Esophagus muscularis mucosa (tissue), 4 donors: ENCODE measurements at regions not wholly inside any gene's neighbourhood (a gene's known extent, or its start where the extent isn't known, plus 50 kb on each side); places are given as distances from the start of the nearest gene placed in this dataset.

Source experiments
- DNase-seq: peaks from one replicate; pipeline ENCODE4 v3.0.0-alpha.2; 2017; ENCODE audit errors: extremely low spot score
- H3K27ac ChIP-seq, 4 donors: fragments of 200-600 bp; sonication (generic); replicated peaks in 1 of 4; 1 replicate in 3 of 4; 2 replicates in 1 of 4; pipeline ENCODE4 v1.5.1; 2016 to 2019; ENCODE audit warnings: mild to moderate bottlenecking in 1 of 4
- H3K27me3 ChIP-seq, 4 donors: fragments of 200-600 bp; sonication (generic); one replicate each; pipeline versions ENCODE4 v1.5.1 to v1.6.0; 2016 to 2019
- H3K36me3 ChIP-seq, 4 donors: fragments of 200-600 bp; sonication (generic); one replicate each; pipeline ENCODE4 v1.5.1; 2016 to 2019
- H3K4me1 ChIP-seq, 4 donors: fragments of 200-600 bp; sonication (generic); one replicate each; pipeline ENCODE4 v1.5.1; 2016 to 2019
- H3K4me3 ChIP-seq, 4 donors: fragments of 200-600 bp; sonication (generic); 1 replicate in 2 of 4; 2 replicates in 2 of 4; pipeline ENCODE4 v1.5.1; 2016 to 2019; ENCODE audit warnings: mild to moderate bottlenecking in 4 of 4, moderate library complexity in 1 of 4
- H3K9me3 ChIP-seq, 4 donors: fragments of 200-600 bp; sonication (generic); 1 replicate in 3 of 4; 2 replicates in 1 of 4; pipeline ENCODE4 v1.5.1; 2016 to 2019
- CTCF ChIP-seq, 3 experiments: fragments of 200-600 bp in 2 of 3; fragments of 450-650 bp in 1 of 3; sonication (generic) in 2 of 3; IDR thresholded peaks; one replicate each; pipeline ENCODE4 v1.5.1; 2017 to 2019; ENCODE audit warnings: antibody characterized with exemption in 3 of 3, mild to moderate bottlenecking in 2 of 3, moderate library complexity in 1 of 3
- EP300 ChIP-seq: sonication (generic); formaldehyde crosslinking; IDR thresholded peaks from one replicate; pipeline ENCODE4 v1.6.1; 2017; ENCODE audit warnings: antibody characterized with exemption
- POLR2A ChIP-seq: fragments of 450-650 bp; IDR thresholded peaks from one replicate; pipeline ENCODE4 v1.6.1; 2017; ENCODE audit warnings: antibody characterized with exemption, moderate library complexity, mild to moderate bottlenecking, low read depth
- POLR2AphosphoS5 ChIP-seq, 2 donors: sonication (generic); formaldehyde crosslinking; IDR thresholded peaks; one replicate each; pipeline ENCODE4 v1.6.1; 2017; ENCODE audit warnings: antibody characterized with exemption in 2 of 2
- whole genome bisulfite sequencing: methylation state at CpG from one replicate; pipeline ENCODE4 v1.1.5; 2018; 5-methylcytosine and 5-hydroxymethylcytosine counted together
- intact Hi-C: fragments of 100-400 bp; cut with DNase I; formaldehyde crosslinking; loops from one replicate; pipeline ENCODE4 v1.15.1; 2023

DNA sequence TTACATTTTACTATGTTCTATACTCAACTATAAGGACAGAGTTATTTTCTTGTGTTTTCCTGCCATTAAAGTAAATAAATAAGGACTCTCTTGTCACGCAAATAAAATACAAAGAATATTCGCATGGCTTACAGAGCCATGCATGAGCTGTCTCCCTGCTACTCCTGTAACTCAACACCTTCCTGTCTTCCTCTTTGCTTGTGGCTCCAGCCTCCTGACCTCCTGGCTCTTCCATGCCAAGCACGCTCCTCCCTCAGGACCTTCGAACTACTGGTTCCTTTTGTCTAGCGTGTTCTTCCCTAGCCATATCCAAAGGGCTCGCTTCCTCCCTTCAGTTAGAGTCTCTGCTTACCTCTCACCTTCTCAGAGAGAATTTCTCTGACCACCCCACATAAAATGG lies 124.3 kb upstream of the TMC3 start:
- Histone ChIP-seq H3K36me3 (no peaks in the 10 kb centered on the region), H3K27me3 (no peaks in the 10 kb centered on the region), H3K9me3 (no peaks in the 10 kb centered on the region), H3K4me1 (no peaks in the 10 kb centered on the region), H3K4me3 (no peak overlapping the region), H3K27ac (no peak overlapping the region)
- intact Hi-C loops = no loop called here
- DNase-seq = no peak
- no peak for TF ChIP-seq CTCF (IDR thresholded peaks at IDR 0.05)
- no peak for TF ChIP-seq POLR2AphosphoS5 (IDR thresholded peaks at IDR 0.05)
- no peak for TF ChIP-seq EP300
- no peak for TF ChIP-seq POLR2A
- WGBS = 93% methylated on average over 6 of the region's 6 CpGs

DNA sequence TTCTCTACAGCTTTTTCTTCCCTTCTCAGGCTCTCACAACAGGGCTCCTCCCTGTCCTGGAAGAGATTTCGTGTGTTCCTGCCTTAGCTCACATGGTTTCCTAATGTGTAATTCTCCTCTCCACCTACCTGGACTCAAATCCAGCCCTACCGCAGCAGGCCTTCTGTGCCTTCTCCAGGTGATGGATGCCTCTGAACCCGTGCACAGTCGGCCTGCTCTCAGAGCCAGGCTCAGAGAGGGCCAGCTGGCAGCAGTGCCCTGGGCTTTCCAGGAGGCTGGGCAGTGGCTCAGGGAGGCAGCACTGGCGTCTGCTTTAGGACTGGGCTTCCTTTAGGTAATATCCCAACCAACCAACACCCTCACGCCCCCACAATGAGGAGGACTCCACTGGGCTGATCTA lies 123.2 kb upstream of the TMC3 start:
- no peak overlapping the region for H3K4me3 ChIP-seq
- H3K36me3 ChIP-seq = no peaks in the 10 kb centered on the region
- 95% methylated on average over 6 of the region's 6 CpGs for WGBS
- peaks cover 0 to 4% (median 2%) of the 10 kb centered on the region in 4 donors for H3K4me1 ChIP-seq
- H3K27me3 ChIP-seq = no peaks in the 10 kb centered on the region
- no peaks in the 10 kb centered on the region for H3K9me3 ChIP-seq
- H3K27ac ChIP-seq = no peak overlapping the region
- TF ChIP-seq CTCF (IDR thresholded peaks at IDR 0.05) (no peak), POLR2AphosphoS5 (IDR thresholded peaks at IDR 0.05) (no peak)
- intact Hi-C loops = no loop called here
- no peak for DNase-seq

DNA sequence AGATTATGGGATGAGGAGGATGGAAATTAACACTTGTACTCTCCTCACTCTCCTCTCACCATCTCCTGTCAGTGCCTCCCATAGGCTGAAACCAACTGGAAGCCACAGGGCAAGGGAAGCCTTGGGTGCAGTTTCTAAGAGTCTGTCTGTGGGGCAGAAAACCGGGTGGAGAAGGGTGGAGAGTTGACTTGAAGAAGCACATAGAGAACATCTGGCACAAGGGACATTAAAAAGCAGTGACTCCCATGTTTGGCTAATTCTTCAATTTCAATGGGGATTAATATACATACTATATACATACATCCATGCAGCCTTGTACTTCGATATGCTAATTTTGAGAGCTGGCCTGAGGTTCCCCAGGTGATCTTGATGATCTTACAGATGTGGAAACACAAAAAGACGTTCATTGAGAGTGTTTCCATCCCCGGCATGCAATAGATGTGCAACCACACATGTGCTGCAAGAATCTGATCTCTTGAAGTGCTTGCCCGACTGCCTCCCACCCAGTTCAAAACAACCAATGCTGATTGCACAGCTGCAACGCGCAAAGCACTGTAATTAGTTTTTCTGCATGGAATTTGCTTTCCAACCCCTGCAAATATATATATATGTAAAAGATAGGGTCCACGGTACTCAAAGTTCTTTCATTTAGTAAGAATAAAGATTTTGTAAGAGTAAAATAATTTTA lies 121.9 kb upstream of the TMC3 start:
- TF ChIP-seq CTCF (IDR thresholded peaks at IDR 0.05) = no peak
- TF ChIP-seq POLR2A = no peak
- TF ChIP-seq POLR2AphosphoS5 (IDR thresholded peaks at IDR 0.05) = no peak
- no peak for TF ChIP-seq EP300
- H3K27me3 ChIP-seq = no peaks in the 10 kb centered on the region
- H3K4me1 ChIP-seq = peaks cover 0 to 6% (median 3%) of the 10 kb centered on the region in 4 donors
- H3K9me3 ChIP-seq = no peaks in the 10 kb centered on the region
- 82% methylated on average over 8 of the region's 8 CpGs for WGBS
- H3K36me3 ChIP-seq = no peaks in the 10 kb centered on the region
- H3K4me3 ChIP-seq = no peak overlapping the region
- no peak for DNase-seq
- intact Hi-C loops = no loop called here
- no peak overlapping the region for H3K27ac ChIP-seq

DNA sequence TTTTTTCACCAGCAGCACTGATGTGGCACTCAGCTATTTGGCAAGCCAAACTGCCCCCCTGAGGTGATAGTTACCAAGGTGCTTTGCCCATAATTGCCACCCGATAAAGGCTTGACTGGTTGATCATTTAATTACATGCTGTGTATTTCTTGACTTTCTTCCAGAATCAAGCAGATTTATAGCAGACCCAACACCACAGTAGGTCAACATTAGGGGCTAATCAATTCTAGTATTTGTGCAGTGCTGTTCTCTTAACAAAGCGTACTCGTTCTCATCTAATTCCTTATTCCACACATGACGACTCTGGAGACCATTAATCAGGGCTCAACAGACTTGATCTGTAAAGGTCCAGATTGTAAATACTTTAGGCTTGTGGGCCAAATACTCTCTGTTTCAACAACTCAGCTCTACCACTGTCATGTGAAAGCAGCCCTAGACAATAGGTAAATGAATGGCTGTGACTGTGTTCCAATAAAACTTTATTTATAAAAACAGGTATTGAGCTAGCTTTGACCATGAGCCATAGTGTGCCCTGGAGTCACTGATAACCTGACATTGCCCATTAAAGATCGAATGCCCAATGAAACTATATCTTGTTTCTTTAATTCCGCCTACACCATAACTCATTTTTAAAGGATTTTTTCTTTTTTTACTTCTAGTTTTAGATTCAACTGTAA lies 119.1 kb upstream of the TMC3 start:
- 96% methylated on average over 6 of the region's 6 CpGs for WGBS
- Histone ChIP-seq H3K9me3 (no peaks in the 10 kb centered on the region), H3K27ac (no peak overlapping the region), H3K36me3 (no peaks in the 10 kb centered on the region), H3K4me3 (no peak overlapping the region), H3K27me3 (no peaks in the 10 kb centered on the region), H3K4me1 (peaks cover 0 to 6% (median 3%) of the 10 kb centered on the region in 4 donors)
- no peak for DNase-seq
- intact Hi-C loops = no loop called here
- TF ChIP-seq EP300 (no peak), POLR2AphosphoS5 (IDR thresholded peaks at IDR 0.05) (no peak), POLR2A (no peak), CTCF (IDR thresholded peaks at IDR 0.05) (no peak)
